H1 (cell line): ENCODE measurements at regions not wholly inside any gene's neighbourhood (a gene's known extent, or its start where the extent isn't known, plus 50 kb on each side); places are given as distances from the start of the nearest gene placed in this dataset.

ENCODE experiments used
- BACH1 ChIP-seq: IDR thresholded peaks from 2 replicates; pipeline ENCODE4 v1.6.1; 2012; ENCODE audit warnings: low read length, improper control_type of control experiment
- CHD7 ChIP-seq: fragments of 300-600 bp; sonication (generic); IDR thresholded peaks from 2 replicates; pipeline ENCODE4 v1.7.1; 2012; ENCODE audit warnings: low read length, moderate library complexity, mild to moderate bottlenecking, inconsistent platforms; ENCODE audit not compliant: insufficient replicate concordance
- CREB1 ChIP-seq: IDR thresholded peaks from 2 replicates; pipeline ENCODE4 v1.6.1; 2012; ENCODE audit warnings: inconsistent platforms
- FOSL1 ChIP-seq: IDR thresholded peaks from 2 replicates; pipeline ENCODE4 v1.6.1; 2011; ENCODE audit warnings: mild to moderate bottlenecking, low read depth, low read length, moderate library complexity; ENCODE audit not compliant: insufficient read depth
- GABPA ChIP-seq: IDR thresholded peaks from 2 replicates; pipeline ENCODE4 v1.6.1; 2011; ENCODE audit warnings: mild to moderate bottlenecking, low read length, moderate library complexity, borderline replicate concordance; ENCODE audit not compliant: insufficient read depth
- HDAC2 ChIP-seq, 2 experiments: fragments of 300-600 bp in 1 of 2; sonication (generic) in 1 of 2; IDR thresholded peaks; 2 replicates each; pipeline ENCODE4 v1.6.1; 2011 to 2012; ENCODE audit warnings: low read depth in 2 of 2, low read length in 2 of 2, mild to moderate bottlenecking in 2 of 2, moderate library complexity in 2 of 2, borderline replicate concordance in 1 of 2, inconsistent platforms in 1 of 2
- MAFK ChIP-seq: IDR thresholded peaks from 2 replicates; pipeline ENCODE4 v1.6.1; 2012; ENCODE audit warnings: low read depth, mild to moderate bottlenecking, improper control_type of control experiment, low read length
- RFX5 ChIP-seq: IDR thresholded peaks from 2 replicates; pipeline ENCODE4 v1.6.1; 2011; ENCODE audit warnings: low read depth, low read length, improper control_type of control experiment, borderline replicate concordance
- SRF ChIP-seq: IDR thresholded peaks from 2 replicates; pipeline ENCODE4 v1.6.1; 2011; ENCODE audit warnings: mild to moderate bottlenecking, low read depth, low read length, moderate library complexity

DNA sequence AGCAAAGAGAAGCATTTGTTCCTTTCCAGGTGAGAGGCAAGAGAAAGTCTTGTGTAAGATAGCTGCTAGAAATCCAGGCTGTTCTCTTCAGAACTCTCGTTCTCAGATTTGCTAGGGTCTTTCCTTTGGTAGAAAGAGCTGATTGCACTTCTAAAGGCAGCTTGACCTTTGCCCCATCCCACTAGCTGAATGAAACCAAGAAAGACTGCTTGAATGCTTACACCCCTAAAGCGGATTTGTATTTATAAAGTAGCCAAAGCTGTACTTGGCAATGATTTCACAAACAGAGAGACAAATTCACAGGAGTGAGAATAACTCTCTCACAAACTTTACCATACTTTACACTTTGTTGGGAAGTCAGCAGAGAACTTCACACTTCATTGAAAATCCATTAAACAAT lies 424.1 kb downstream of the TTLL7 start (continued):
- TF ChIP-seq CHD7 (no peak), FOSL1 (no peak), GABPA (no peak), RFX5 (no peak), HDAC2 (IDR thresholded peaks at IDR 0.05; ENCODE audit: borderline replicate concordance in 1 of 2, low read depth in 2 of 2, low read length in 2 of 2) (no peak), CREB1 (no peak), MAFK (no peak), SRF (no peak), BACH1 (no peak)
- TF ChIP-seq, all 59 proteins: peak for 0
